HG02588 (cell line): ENCODE measurements at regions not wholly inside any gene's neighbourhood (a gene's known extent, or its start where the extent isn't known, plus 50 kb on each side); places are given as distances from the start of the nearest gene placed in this dataset.
"Not testable (repeated sequence)": the region's sequence is repeated elsewhere in the genome, so short reads cannot be mapped to it uniquely, and the experiment has no call there.

Experiments used
- ATAC-seq: cut with Tn5 transposase; IDR thresholded peaks from one replicate; pipeline ENCODE4 v1.9.1; 2021; ENCODE audit warnings: mild to moderate bottlenecking, moderate library complexity; ENCODE audit not compliant: unreplicated experiment

DNA sequence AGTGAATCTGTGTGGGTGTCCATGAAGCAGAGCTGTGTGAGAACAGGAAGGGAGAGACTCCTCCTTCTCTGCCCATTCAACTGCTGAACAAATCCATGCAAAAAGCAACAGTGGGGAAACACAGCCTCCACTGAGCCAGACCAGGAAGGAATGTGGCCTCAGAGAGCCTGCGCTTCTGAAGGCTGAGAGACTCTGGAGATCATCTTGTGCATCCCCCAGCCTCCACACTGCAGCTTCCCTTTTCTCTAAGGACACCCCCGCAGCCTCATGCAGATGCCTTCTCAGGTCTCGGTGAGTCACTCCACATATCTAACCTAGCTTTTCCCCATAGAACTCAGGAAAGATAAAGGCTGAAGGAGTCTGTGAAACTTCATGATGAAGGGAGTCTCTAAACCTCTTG is 402.9 kb downstream of the TNS1 start:
- no peak for ATAC-seq

DNA sequence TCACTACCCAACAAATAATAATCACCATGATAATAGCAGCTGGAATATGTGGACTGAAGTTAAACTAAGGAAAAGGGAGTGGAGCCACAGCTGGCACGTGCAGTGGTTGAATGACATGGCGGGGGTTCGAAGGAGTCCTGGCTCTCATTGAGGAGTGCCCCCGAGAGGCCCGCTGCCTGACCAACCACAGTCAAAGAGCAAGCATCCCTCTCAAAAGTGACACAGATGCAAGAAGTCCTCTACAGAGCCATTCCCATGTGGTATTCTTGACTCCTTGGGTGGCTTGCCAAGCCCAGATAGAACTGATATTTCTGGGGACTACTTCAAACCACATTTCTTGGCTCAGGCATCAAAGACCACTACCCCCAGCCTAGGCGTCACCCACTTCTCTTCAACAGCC is 405.1 kb downstream of the TNS1 start:
- ATAC-seq, result no peak

DNA sequence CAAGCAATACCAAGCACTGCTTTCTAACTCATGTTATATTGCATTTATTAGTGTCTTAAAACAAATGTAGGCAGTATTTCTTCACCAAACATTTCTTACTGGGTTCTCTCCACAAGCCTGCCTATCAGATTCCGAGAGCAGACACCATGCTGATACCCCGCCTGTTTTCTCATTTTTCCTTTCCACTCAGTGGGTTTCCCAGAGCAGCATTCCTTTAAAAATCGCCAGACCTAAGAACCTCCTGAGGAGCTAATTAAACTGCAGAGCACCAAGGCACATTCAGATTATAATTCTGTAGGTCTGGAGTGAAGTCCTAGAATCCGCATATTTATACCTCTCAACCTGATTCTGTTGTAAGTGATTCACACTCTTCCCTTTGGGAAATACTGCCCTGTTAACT is 405.6 kb downstream of the TNS1 start:
- no peak for ATAC-seq

DNA sequence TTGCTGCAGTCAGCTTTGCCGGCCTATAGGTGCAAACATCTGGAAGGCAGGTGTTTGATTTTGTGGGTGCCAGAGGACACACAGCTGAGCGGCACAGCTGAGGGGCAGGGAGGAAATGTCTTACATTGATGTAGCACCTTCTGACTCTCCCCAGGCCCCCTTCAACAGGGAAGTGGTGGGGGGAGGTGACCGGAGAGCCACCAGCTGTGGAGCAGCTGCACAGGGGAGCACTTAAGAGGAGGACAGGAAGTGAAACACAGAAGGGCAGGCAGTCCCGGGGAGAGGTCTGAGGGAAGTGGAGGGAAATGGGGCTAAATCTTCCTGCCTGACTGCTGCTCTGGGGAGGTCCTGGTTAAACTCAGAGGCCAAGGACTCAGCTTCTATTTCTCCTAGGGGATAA is 409.1 kb downstream of the TNS1 start:
- ATAC-seq, result no peak

DNA sequence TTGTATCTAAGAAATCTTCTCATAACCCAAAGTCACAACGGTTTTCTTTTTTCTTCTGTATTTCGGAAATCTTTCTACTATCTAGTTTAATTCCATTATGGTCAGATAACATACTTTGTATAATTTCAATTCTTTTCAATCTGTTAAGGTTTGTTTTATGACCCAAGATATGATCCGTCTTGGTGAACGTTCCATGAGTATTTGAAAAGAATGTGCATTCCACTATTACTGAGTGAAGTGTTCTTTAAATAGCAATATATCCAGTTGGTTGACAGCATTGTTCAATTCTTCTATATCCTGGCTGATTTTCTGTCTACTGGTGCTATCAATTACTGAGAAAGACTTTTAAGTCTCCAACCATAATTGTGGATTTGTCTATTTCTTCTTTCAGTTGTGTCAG is 414.5 kb downstream of the TNS1 start:
- no peak for ATAC-seq

DNA sequence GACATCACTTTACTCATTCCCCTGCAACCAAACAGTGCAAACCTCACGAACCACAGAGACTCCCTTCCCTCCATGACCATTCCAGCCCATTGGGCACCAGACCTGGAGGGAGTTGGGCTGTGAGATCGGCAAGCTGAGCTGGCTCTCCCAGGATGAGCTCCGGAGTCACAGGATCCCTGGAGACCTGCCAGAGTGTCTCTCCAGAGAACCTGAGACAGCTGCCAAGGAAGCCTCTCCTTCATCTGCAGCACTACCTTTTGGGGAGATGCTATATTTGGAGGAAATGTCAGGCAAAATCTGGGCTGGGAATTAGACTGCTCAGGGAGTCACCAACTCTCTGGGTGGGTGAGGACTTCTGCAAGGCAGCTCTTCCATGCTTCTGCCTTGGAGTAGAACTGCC is 417.4 kb downstream of the TNS1 start:
- no peak for ATAC-seq

DNA sequence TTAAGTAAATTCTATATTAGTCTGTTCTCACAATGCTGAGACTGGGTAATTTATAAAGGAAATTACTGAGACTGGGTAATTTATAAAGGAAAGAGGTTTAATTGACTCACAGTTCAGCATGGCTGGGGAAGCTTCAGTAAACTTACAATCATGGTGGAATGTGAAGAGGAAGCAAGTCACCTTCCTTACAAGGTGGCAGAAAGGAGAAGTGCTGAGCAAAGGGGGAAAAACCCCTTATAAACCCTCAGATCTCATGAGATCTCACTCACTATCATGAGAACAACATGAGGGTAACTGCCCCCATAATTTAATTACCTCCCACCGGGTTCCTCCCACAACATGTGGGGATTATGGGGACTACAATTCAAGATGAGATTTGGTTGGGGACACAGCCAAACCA is 422.4 kb downstream of the TNS1 start:
- ATAC-seq, result not testable (repeated sequence)

DNA sequence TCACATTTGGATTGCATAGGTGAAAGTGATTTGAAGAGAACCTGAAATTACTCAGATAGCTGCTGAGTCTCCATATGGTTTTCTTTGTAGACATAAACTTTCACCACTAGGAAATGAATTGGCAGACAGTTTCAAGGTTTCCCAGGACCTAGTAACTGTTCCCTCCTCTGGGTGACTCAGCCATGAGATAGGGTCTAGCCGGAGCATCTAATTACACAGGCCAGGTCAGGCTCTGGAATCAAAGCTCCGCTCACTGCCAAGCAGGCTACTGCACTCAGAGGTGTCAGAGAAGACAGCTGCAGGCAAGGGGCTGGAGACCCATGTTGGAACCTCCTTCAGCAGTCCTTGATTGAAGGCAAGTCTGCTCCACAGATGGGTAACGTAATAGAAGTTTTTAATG is 429.2 kb downstream of the TNS1 start:
- no peak for ATAC-seq

DNA sequence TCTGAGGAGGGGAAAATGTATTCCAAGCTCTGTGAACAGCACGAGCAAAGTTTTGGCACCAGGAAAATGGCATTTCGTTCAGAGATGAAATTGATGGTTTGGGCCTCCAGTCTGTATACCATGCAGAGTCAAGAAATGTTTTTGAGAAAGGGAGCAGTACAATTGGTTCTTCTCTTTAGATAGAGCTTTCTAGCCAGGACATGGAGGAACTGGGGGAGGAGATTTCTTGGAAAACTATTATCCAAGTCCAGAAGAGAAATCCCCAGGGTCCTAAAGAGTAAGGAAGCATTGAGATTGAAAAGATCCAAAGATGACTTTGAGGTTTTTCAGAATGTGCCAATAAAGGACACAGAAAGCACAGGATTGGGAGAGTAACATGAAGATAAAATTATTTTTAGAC is 432.4 kb downstream of the TNS1 start:
- no peak for ATAC-seq

DNA sequence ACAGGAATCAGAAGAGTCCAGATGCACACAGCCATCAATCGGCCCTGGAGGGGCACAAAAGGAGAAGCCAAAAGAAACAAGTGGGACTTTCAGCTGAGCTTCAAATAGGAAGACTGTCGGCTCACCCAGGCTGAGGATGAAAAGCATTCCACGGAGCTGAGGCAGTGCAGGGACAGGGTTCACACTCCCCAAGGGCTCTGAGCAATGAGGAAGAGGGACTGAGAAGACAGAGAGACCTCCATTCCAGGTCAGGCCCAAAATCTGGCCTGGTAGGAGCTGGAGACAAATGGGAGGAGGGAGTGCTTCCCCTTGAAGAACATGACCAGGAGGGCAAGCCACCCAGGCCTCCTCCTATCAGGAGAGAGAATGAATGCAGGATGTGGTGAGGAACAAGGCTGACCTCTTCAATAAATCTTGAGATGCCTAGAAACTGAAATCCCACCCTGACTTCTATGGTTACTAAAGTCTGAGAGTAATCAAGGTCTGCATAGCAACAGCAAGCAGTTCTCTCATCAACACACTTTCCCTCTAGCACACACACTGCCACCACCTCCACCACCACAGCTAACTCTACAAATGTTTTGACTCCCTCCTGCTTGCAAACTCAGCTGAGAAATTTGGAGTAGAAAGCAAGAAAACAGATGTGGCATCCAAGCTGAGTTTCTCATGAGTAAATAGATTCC is 434.4 kb downstream of the TNS1 start:
- ATAC-seq, result no peak

DNA sequence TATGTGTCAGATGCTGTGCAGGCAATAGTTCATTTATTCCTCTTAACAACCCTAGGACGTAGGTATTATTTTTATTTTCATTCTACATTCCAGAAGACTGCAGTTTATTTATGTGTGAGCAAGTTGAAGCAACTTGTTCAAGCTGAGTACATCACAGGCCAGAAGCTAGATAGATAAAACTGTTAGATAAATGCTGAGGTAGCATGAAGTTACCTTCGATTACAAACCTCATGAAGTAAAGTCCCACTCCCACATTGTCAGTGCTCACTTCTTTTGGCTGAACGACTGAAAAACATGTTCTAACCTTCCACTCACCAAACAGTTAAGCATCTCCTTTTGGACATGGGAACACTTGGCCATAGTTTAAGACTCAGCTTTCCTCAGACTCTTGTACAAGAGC is 439.2 kb downstream of the TNS1 start:
- ATAC-seq, result no peak

DNA sequence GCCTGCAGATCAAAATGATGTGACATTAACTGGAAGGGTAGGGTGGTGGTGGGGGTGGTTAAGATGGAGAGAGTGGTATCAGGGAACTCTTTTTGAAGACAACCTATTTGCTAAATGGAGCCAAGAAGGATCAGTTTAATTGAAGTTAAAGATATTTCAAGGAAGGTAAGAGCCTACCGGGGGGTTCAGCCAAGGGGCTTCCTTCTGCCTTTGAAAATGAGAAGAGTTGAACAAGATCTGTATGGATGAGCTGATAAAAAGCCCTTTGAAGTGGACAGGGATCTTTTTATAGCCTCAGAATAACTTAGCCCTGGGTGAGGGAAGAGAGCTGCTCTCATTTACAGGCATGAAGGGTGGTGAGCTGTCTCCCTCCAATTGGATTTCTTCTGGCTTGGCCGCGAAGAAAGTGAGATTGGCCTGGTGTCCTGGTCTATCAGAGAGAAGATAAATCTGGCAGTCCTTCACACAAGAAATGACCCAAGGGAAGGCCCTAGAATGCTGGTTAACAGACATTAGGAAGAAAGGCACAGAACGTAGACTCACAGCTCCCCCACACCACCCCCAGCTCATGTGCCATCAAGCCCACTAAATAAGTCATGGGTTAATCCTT is 439.8 kb downstream of the TNS1 start:
- no peak for ATAC-seq

DNA sequence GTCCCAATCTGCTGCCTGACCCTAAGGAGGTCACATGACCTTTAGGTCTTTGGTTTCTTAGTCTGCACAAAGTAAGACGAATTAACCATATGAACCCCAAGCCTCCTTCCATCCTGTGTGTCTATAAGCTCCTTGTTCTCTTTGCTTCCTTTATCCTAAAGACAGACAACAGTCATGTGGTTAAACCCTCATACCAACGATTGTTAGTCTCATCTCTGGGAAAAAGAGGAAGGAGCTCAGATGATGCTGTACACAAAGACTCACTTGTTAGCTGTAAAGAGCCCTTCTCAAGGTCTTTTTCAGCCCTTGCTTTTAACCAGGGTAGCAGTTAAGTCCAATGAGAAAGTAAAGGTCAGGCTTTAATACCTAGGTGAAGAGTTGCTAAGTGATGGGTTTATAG is 443.7 kb downstream of the TNS1 start:
- no peak for ATAC-seq

DNA sequence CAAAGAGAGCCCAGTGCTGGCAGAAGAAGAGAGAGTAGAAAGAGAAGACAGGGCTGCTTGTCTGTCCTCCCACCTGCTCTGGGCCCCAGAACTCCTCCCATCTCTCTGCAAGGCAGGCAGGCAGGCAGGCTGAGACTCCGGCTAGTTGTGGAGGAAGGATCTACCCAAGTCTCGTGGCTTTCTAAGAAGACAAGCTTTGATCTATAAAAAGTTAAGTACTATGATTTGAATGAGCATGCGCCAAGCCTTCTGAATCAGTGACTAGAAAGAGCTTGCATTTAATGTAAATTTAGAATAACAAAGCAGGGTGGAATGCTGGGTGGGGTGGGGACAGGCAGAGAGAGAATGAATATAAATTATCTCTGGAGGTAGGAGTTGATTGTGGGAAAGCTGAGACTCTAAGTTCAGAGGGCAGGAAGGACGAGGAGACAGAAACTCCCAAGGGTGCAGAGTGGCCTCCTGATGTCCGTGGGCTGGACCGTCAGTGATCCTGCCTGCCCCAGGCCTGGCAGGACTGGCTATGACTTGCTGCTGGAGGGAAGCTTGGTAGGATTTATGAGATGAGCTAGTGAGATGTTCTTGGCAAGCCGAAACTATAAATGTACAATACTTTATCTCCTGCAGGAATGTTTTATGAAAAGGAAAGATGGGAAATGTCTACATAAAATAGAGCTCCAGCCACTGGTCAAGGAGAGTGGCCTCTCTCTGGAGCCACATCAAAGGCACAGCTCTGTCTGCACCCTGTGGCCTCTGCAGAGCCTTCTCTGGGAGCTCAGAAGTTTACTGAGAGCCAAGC is 447.5 kb downstream of the TNS1 start:
- no peak for ATAC-seq

DNA sequence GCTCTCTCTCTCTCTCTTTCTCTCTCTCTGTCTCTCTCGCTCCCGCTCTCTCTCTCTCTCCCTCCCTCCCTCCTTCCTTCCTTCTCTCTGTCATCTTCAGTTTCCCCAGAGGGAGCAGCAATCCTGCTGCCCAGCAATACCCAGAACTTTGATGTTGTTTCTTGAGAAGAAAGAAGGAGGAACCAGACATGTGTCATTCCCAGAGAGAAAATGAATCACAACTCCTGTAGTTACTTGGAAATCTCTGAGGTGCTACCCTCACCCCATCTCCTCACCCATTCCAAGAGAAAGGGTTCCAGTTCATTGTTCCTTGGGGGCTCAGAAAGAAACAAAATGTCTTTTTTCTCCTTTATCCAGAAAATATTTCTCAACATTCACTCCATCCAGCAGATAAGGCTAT is 449.1 kb downstream of the TNS1 start:
- no peak for ATAC-seq

DNA sequence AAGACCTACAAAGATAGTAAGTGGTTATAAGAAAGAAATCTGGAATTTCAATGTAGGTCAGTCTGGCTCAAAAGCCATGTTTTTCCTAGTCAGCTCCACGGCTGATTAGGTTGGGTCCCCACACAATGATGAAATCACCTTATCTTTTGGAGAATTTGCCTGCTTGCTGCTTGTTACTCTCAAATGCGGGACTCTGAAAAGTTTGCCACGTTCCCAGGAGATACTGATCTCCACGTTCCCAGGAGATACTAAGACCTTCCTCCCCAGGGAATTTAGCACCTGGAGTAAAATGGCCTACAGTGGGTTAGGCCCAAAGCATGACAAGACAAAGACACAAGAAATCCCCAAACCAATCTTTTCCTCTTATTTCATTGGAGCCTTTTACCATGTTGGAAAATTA is 449.6 kb downstream of the TNS1 start:
- ATAC-seq, result no peak

DNA sequence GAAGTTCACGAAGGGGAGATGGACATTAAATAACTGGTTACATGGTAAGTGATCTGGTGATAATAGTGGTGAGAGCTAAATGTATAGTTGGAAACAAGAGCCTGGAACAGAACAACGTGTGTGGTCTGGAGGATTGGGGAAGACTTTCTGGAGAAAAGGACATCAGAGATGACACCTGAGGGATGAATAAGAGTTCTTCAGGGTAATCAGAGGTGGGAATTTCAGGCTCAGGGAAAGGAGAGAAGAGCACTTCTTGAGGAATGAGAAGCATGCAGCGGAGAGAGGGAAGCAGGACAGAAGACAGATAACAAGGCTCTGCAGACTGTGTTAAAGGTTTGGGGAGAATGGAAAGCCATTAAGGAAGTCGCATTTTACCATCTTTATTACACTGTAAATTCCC is 450.7 kb downstream of the TNS1 start:
- ATAC-seq, result no peak

DNA sequence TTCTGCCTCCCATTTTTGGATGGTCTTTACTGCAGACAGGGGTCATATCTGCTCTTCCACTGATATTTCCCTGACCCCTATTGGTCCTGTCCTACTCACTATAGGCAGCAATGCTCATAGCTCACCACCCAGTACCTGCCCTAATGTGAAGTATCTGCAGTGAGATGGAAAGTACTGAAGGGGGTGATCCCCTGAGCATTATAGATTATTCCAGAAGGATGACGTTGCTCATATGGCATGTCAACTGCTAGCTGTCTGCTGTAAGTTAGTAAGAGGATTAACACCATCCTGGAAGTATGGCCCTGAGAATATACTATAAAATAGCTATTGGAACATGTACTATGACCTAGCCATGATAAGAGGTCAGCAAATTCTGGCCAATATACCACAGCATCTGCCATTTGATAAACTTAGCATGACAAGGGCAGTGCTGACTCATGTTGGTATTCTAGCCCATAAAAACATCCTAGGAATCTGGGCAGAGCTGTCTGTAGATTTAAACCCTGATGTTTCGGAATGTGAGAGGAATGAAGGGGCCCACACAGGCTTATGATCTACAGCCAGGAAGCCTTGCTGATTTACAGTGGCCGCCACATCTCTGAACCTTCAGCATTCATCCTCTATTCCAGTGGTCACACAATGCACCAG is 451.4 kb downstream of the TNS1 start:
- ATAC-seq, result no peak

DNA sequence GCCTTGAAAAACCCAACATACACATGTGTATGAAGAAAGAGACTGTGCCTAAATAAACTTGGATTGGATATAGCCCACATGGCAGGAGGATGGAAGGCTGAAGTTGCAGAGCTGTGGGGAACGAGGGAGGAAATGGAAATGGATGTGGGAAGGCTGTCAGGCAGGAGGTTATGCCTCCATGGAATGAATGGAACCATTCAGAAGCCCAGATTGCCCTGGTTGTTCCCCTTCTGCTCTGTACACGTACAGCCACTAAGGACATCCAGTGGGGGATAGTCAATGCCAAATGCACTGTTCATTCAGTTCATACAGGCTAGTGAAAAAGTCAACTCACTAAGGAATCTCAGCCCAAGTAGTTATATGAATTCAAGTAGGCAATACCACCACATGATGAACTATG is 463.7 kb downstream of the TNS1 start:
- no peak for ATAC-seq

DNA sequence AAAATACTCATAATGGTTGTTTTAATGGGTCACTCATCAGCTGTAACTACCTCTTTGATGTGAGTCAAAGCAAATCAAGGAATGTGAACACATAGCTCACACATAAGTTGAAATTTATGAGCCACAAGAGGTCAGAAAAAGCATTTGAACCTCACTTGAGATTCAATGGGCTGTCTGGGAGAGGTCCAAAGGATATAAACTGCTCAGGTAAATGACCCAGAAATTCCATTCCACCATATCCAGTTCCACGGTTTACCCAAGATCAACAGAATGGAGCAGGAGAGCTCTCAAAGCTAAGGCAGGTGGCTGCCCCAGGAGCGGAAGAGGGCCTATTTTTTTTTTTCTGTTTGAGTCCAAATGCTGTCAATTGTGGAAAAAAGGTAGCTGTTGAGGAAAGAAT is 464.1 kb downstream of the TNS1 start:
- ATAC-seq, result no peak

DNA sequence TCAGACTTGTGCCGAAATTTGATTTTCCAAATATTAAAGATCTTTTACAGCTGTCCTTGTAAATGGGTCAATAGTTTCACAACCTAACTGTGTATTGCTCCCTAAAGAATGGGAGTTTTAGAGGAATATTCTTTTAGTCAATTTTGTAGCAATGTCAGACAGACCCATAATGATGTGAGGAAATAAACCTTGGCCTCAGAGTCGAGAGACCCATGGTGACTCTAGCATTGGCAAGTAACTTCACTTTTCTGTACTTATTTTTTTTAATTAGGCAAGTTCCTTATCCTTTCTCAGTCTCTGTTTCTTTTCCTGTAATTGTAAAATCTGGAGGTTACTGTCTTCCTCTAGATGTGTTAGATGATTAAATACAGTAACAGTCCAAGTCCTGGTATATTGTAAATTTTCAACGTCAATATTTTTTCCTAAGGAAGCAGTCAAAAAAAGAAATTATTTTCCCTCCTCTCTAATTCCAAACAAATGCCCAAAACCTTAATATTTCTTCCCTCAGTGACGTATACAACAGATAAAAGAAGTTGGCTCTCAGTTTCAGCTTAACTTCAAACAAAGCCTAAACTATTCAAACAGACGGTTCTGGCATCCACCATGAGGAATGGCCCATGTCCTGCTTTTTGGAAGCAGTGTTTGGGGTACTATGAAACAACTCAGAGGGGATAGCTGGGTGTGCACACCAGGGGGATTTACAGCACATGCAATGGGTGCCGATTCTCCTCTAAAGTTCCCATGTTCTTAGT is 466.7 kb downstream of the TNS1 start:
- no peak for ATAC-seq
